GM12878 (cell line): ENCODE measurements at regions not wholly inside any gene's neighbourhood (a gene's known extent, or its start where the extent isn't known, plus 50 kb on each side); places are given as distances from the start of the nearest gene placed in this dataset.

Experiments used
- ATF7 ChIP-seq: fragments of 450-650 bp; IDR thresholded peaks from 2 replicates; pipeline ENCODE4 v1.6.1; 2016; ENCODE audit warnings: low read depth, mild to moderate bottlenecking
- BACH1 ChIP-seq: fragments of 450-650 bp; IDR thresholded peaks from 2 replicates; pipeline ENCODE4 v1.6.1; 2017; ENCODE audit warnings: mild to moderate bottlenecking, borderline replicate concordance
- CBX5 ChIP-seq: sonication (generic); IDR thresholded peaks from 2 replicates; pipeline ENCODE4 v1.6.1; 2016; ENCODE audit warnings: low read depth, moderate library complexity, mild to moderate bottlenecking, inconsistent platforms
- CREB1 ChIP-seq: IDR thresholded peaks from 2 replicates; pipeline ENCODE4 v1.6.1; 2012; ENCODE audit warnings: low read depth, mild to moderate bottlenecking, inconsistent platforms
- E4F1 ChIP-seq: fragments of 450-650 bp; IDR thresholded peaks from 2 replicates; pipeline ENCODE4 v1.6.1; 2018; ENCODE audit warnings: borderline replicate concordance, mild to moderate bottlenecking; ENCODE audit not compliant: partially characterized antibody
- ESRRA ChIP-seq: IDR thresholded peaks from 2 replicates; pipeline ENCODE4 v1.6.1; 2012; ENCODE audit warnings: mild to moderate bottlenecking, low read length, improper control_type of control experiment
- GABPA ChIP-seq: IDR thresholded peaks from 2 replicates; pipeline ENCODE4 v1.6.1; 2014; ENCODE audit warnings: antibody characterized with exemption, low read depth, mild to moderate bottlenecking, inconsistent platforms
- IRF5 ChIP-seq: fragments of 450-650 bp; IDR thresholded peaks from 2 replicates; pipeline ENCODE4 v1.6.1; 2017; ENCODE audit warnings: borderline replicate concordance
- MYB ChIP-seq: fragments of 150-350 bp; IDR thresholded peaks from 2 replicates; pipeline ENCODE4 v1.6.1; 2014; ENCODE audit warnings: mild to moderate bottlenecking, low read depth, low read length, borderline replicate concordance
- NFYA ChIP-seq: IDR thresholded peaks from 2 replicates; pipeline ENCODE4 v1.6.1; 2011; ENCODE audit warnings: low read depth, mild to moderate bottlenecking, low read length, improper control_type of control experiment, borderline replicate concordance
- NKRF ChIP-seq: fragments of 450-650 bp; conservative IDR thresholded peaks from 2 replicates; pipeline ENCODE4 v1.6.1; 2017; ENCODE audit warnings: mild to moderate bottlenecking, moderate library complexity
- POLR2AphosphoS5 ChIP-seq: IDR thresholded peaks from 2 replicates; pipeline ENCODE4 v1.6.1; 2011; ENCODE audit warnings: mild to moderate bottlenecking, low read length, inconsistent platforms
- PRDM15 ChIP-seq: fragments of 450-650 bp; formaldehyde crosslinking; IDR thresholded peaks from 2 replicates; pipeline ENCODE4 v1.4.0; 2020; ENCODE audit warnings: mild to moderate bottlenecking, moderate library complexity
- RB1 ChIP-seq: fragments of 450-650 bp; formaldehyde crosslinking; IDR thresholded peaks from 2 replicates; pipeline ENCODE4 v1.6.1; 2017; ENCODE audit warnings: mild to moderate bottlenecking, borderline replicate concordance
- RELA ChIP-seq: fragments of 450-650 bp; IDR thresholded peaks from 2 replicates; pipeline ENCODE4 v1.8.0; 2014; ENCODE audit warnings: borderline replicate concordance; ENCODE audit not compliant: partially characterized antibody
- SMAD1 ChIP-seq: fragments of 450-650 bp; IDR thresholded peaks from 2 replicates; pipeline ENCODE4 v1.6.1; 2018; ENCODE audit warnings: mild to moderate bottlenecking, low read depth; ENCODE audit not compliant: partially characterized antibody
- SREBF1 ChIP-seq: IDR thresholded peaks from 2 replicates; pipeline ENCODE4 v1.6.1; 2012; ENCODE audit warnings: mild to moderate bottlenecking, low read length
- SREBF2 ChIP-seq: IDR thresholded peaks from 2 replicates; pipeline ENCODE4 v1.6.1; 2012; ENCODE audit warnings: mild to moderate bottlenecking, low read length
- TCF3 ChIP-seq: IDR thresholded peaks from 2 replicates; pipeline ENCODE4 v1.6.1; 2012; ENCODE audit warnings: low read depth, mild to moderate bottlenecking, low read length, borderline replicate concordance; ENCODE audit not compliant: insufficient read depth
- ZNF24 ChIP-seq: fragments of 450-650 bp; IDR thresholded peaks from 2 replicates; pipeline ENCODE4 v1.6.1; 2017; ENCODE audit warnings: antibody characterized with exemption, mild to moderate bottlenecking

GRCh38 chr2:64751286-64752260 lies 97.9 kb upstream of the SERTAD2 start (continued):
- TF ChIP-seq PRDM15 (CRISPR knock-in tag) (no peak), ESRRA (no peak), CREB1 (0 out of 2 replicates have a peak, but pooled peaks have one; percentile 17), SREBF2 (no peak), IRF5 (no peak), SREBF1 (no peak), TCF3 (0 out of 2 replicates have a peak, but pooled peaks have one; percentile 19), SMAD1 (no peak), ATF7 (no peak), BACH1 (peak; percentile 94), RB1 (peak; percentile 88; the same call in 1 of the 2 replicates), NFYA (peak; percentile 15; the same call in 1 of the 2 replicates), GABPA (no peak), CBX5 (0 out of 2 replicates have a peak, but pooled peaks have one; percentile 58), E4F1 (no peak), MYB (no peak), ZNF24 (no peak), NKRF (peak; percentile 82), POLR2AphosphoS5 (peak; percentile 39; the same call in 1 of the 2 replicates), RELA (peak; percentile 56)
